Liver (tissue), 8 donors: ENCODE measurements at regions not wholly inside any gene's neighbourhood (a gene's known extent, or its start where the extent isn't known, plus 50 kb on each side); places are given as distances from the start of the nearest gene placed in this dataset.
"Not testable (repeated sequence)": the region's sequence is repeated elsewhere in the genome, so short reads cannot be mapped to it uniquely, and the experiment has no call there.

Experiments
- DNase-seq: peaks from one replicate; pipeline ENCODE4 v3.0.0-alpha.2; 2017; ENCODE audit warnings: low spot score
- H3K27ac ChIP-seq, 2 donors: one replicate each; pipeline ENCODE4 v1.7.0; 2013; ENCODE audit warnings: inconsistent platforms in 2 of 2, low read length in 2 of 2, control low read depth in 1 of 2, low read depth in 1 of 2, mild to moderate bottlenecking in 1 of 2
- H3K27me3 ChIP-seq, 4 donors: one replicate each; pipeline versions ENCODE4 v1.6.1 to v1.7.0; 2013; ENCODE audit warnings: low read length in 3 of 4, inconsistent platforms in 1 of 4, mild to moderate bottlenecking in 1 of 4, moderate library complexity in 1 of 4; ENCODE audit not compliant: control insufficient read depth in 4 of 4, insufficient read depth in 4 of 4
- H3K36me3 ChIP-seq, 4 donors: one replicate each; pipeline versions ENCODE4 v1.6.1 to v1.7.0; 2013; ENCODE audit warnings: low read length in 3 of 4, mild to moderate bottlenecking in 3 of 4, low read depth in 1 of 4, moderate library complexity in 1 of 4; ENCODE audit not compliant: control insufficient read depth in 4 of 4, insufficient read depth in 3 of 4
- H3K4me1 ChIP-seq, 4 donors: one replicate each; pipeline versions ENCODE4 v1.6.1 to v1.7.0; 2013; ENCODE audit warnings: low read length in 3 of 4, mild to moderate bottlenecking in 3 of 4, moderate library complexity in 1 of 4; ENCODE audit not compliant: control insufficient read depth in 4 of 4, insufficient read depth in 4 of 4
- H3K4me3 ChIP-seq, 3 donors: one replicate each; pipeline versions ENCODE4 v1.6.1 to v1.7.0; 2013; ENCODE audit warnings: low read length in 3 of 3, control low read depth in 1 of 3, low read depth in 1 of 3, mild to moderate bottlenecking in 1 of 3
- H3K9ac ChIP-seq, 2 donors: one replicate each; pipeline ENCODE4 v1.7.0; 2013; ENCODE audit warnings: low read length in 2 of 2, mild to moderate bottlenecking in 2 of 2, moderate library complexity in 2 of 2, control low read depth in 1 of 2, low read depth in 1 of 2
- H3K9me3 ChIP-seq, 4 donors: one replicate each; pipeline versions ENCODE4 v1.6.1 to v1.7.0; 2013; ENCODE audit warnings: low read length in 3 of 4; ENCODE audit not compliant: control insufficient read depth in 4 of 4
- EGR1 ChIP-seq, 2 donors: IDR thresholded peaks; 2 replicates each; pipeline ENCODE4 v1.6.1; 2016 to 2018; ENCODE audit warnings: antibody characterized with exemption in 2 of 2, low read depth in 2 of 2
- FOXA1 ChIP-seq: IDR thresholded peaks from 2 replicates; pipeline ENCODE4 v1.6.1; 2016; ENCODE audit warnings: antibody characterized with exemption
- FOXA2 ChIP-seq: IDR thresholded peaks from 2 replicates; pipeline ENCODE4 v1.6.1; 2016; ENCODE audit warnings: antibody characterized with exemption
- GABPA ChIP-seq, 2 donors: IDR thresholded peaks in 1 of 2; conservative IDR thresholded peaks in 1 of 2; 2 replicates each; pipeline ENCODE4 v1.6.1; 2016; ENCODE audit warnings: antibody characterized with exemption in 2 of 2, mild to moderate bottlenecking in 1 of 2, moderate library complexity in 1 of 2
- HNF4A ChIP-seq, 2 donors: conservative IDR thresholded peaks; 2 replicates each; pipeline ENCODE4 v1.6.1; 2016; ENCODE audit warnings: antibody characterized with exemption in 2 of 2, mild to moderate bottlenecking in 2 of 2
- HNF4G ChIP-seq: IDR thresholded peaks from 2 replicates; pipeline ENCODE4 v1.6.1; 2016; ENCODE audit warnings: antibody characterized with exemption
- JUND ChIP-seq, 2 donors: IDR thresholded peaks; 2 replicates each; pipeline ENCODE4 v1.6.1; 2016; ENCODE audit warnings: antibody characterized with exemption in 2 of 2
- NR2F2 ChIP-seq: IDR thresholded peaks from 2 replicates; pipeline ENCODE4 v1.6.1; 2016; ENCODE audit warnings: antibody characterized with exemption
- RAD21 ChIP-seq, 2 donors: IDR thresholded peaks; 2 replicates each; pipeline ENCODE4 v1.6.1; 2016; ENCODE audit warnings: antibody characterized with exemption in 2 of 2, mild to moderate bottlenecking in 2 of 2
- RXRA ChIP-seq, 2 donors: IDR thresholded peaks; 2 replicates each; pipeline ENCODE4 v1.6.1; 2017 to 2018; ENCODE audit warnings: antibody characterized with exemption in 2 of 2, mild to moderate bottlenecking in 1 of 2
- SP1 ChIP-seq: IDR thresholded peaks from 2 replicates; pipeline ENCODE4 v1.6.1; 2018; ENCODE audit warnings: antibody characterized with exemption, mild to moderate bottlenecking
- TAF1 ChIP-seq: conservative IDR thresholded peaks from 2 replicates; pipeline ENCODE4 v1.6.1; 2016; ENCODE audit warnings: antibody characterized with exemption, mild to moderate bottlenecking
- YY1 ChIP-seq: IDR thresholded peaks from 2 replicates; pipeline ENCODE4 v1.6.1; 2016; ENCODE audit warnings: antibody characterized with exemption, mild to moderate bottlenecking
- whole genome bisulfite sequencing: extraction: QIAGEN DNeasy Blood & Tissue Kit; methylation state at CpG from one replicate; pipeline ENCODE4 v1.1.7; 2013; 5-methylcytosine and 5-hydroxymethylcytosine counted together
- TF ChIP-seq, protein P1 (sequence below): IDR thresholded peaks from 2 replicates; pipeline ENCODE4 v1.6.1; 2016; ENCODE audit warnings: antibody characterized with exemption
- TF ChIP-seq, protein P2 (sequence below): IDR thresholded peaks from 2 replicates; pipeline ENCODE4 v1.6.1; 2016; ENCODE audit warnings: antibody characterized with exemption, mild to moderate bottlenecking
- TF ChIP-seq, protein P3 (sequence below): fragments of 150-350 bp; IDR thresholded peaks from 2 replicates; pipeline ENCODE4 v1.5.1; 2017; ENCODE audit warnings: improper control_type of control experiment, low read depth, low read length; ENCODE audit not compliant: missing input control
- TF ChIP-seq, protein P4 (sequence below): IDR thresholded peaks from 2 replicates; pipeline ENCODE4 v1.6.1; 2016; ENCODE audit warnings: antibody characterized with exemption
- TF ChIP-seq, protein P5 (sequence below): IDR thresholded peaks from 2 replicates; pipeline ENCODE4 v1.6.1; 2016; ENCODE audit warnings: antibody characterized with exemption
- donor health status: healthy.
- donor health status: healthy.
- donor health status: healthy.
- donor health status: healthy.
- donor health status: healthy.

DNA sequence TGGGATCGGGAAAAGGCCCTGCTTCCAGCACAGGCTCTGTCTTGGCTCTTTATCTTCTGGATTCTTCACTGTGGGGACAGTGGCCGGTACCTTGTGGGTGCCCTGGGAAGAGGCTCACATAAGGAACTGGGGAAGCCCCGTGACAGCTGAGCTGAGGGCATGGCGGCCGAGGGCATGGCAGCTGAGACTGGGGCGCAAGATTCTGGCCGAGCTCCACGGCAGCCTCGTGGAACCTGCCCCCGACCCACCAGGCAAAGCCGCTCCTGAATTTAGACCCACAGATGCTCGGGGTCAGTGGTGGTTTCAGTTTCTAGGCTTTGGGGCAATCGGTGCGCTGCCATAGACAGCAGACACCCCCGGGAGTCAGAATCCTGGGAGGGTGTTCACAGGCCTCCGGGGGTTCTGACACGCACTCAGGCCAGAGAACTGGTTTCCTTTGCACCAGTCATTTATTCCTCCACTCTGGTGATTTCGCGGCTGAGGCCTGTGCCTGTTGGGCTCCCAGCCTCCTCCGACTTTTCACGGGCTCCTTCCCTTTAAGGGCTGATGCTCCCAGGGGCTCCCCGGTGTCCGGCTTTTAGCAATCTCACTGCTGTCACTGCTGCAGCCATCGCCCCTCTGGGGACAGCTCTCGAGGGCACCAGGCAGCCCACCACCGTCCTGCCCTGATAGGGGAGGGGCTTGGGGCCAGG, 117.6 kb downstream of the TEX29 start:
- DNase-seq: no peak
- Histone ChIP-seq H3K4me1 (no peaks in the 10 kb centered on the region), H3K27ac (no peak overlapping the region), H3K27me3 (no peaks in the 10 kb centered on the region), H3K9me3 (peaks cover 0 to 5% (median under 1%) of the 10 kb centered on the region in 4 donors), H3K4me3 (no peak overlapping the region), H3K36me3 (no peaks in the 10 kb centered on the region), H3K9ac (no peak overlapping the region)
- TF ChIP-seq YY1 (no peak), TAF1 (no peak), HNF4G (no peak), HNF4A (conservative IDR thresholded peaks at IDR 0.05) (no peak), GABPA (IDR thresholded peaks at IDR 0.05 in 1 of 2, conservative IDR thresholded peaks at IDR 0.05 in 1 of 2) (no peak), FOXA1 (no peak), NR2F2 (no peak), RAD21 (IDR thresholded peaks at IDR 0.05) (no peak), JUND (IDR thresholded peaks at IDR 0.05) (no peak), RXRA (IDR thresholded peaks at IDR 0.05) (no peak), FOXA2 (no peak), SP1 (no peak), EGR1 (IDR thresholded peaks at IDR 0.05; ENCODE audit: low read depth in 2 of 2) (no peak)
- TF ChIP-seq, protein P1, sequence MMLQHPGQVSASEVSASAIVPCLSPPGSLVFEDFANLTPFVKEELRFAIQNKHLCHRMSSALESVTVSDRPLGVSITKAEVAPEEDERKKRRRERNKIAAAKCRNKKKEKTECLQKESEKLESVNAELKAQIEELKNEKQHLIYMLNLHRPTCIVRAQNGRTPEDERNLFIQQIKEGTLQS: no peak
- TF ChIP-seq, protein P2, sequence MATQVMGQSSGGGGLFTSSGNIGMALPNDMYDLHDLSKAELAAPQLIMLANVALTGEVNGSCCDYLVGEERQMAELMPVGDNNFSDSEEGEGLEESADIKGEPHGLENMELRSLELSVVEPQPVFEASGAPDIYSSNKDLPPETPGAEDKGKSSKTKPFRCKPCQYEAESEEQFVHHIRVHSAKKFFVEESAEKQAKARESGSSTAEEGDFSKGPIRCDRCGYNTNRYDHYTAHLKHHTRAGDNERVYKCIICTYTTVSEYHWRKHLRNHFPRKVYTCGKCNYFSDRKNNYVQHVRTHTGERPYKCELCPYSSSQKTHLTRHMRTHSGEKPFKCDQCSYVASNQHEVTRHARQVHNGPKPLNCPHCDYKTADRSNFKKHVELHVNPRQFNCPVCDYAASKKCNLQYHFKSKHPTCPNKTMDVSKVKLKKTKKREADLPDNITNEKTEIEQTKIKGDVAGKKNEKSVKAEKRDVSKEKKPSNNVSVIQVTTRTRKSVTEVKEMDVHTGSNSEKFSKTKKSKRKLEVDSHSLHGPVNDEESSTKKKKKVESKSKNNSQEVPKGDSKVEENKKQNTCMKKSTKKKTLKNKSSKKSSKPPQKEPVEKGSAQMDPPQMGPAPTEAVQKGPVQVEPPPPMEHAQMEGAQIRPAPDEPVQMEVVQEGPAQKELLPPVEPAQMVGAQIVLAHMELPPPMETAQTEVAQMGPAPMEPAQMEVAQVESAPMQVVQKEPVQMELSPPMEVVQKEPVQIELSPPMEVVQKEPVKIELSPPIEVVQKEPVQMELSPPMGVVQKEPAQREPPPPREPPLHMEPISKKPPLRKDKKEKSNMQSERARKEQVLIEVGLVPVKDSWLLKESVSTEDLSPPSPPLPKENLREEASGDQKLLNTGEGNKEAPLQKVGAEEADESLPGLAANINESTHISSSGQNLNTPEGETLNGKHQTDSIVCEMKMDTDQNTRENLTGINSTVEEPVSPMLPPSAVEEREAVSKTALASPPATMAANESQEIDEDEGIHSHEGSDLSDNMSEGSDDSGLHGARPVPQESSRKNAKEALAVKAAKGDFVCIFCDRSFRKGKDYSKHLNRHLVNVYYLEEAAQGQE: no peak
- TF ChIP-seq, protein P3, sequence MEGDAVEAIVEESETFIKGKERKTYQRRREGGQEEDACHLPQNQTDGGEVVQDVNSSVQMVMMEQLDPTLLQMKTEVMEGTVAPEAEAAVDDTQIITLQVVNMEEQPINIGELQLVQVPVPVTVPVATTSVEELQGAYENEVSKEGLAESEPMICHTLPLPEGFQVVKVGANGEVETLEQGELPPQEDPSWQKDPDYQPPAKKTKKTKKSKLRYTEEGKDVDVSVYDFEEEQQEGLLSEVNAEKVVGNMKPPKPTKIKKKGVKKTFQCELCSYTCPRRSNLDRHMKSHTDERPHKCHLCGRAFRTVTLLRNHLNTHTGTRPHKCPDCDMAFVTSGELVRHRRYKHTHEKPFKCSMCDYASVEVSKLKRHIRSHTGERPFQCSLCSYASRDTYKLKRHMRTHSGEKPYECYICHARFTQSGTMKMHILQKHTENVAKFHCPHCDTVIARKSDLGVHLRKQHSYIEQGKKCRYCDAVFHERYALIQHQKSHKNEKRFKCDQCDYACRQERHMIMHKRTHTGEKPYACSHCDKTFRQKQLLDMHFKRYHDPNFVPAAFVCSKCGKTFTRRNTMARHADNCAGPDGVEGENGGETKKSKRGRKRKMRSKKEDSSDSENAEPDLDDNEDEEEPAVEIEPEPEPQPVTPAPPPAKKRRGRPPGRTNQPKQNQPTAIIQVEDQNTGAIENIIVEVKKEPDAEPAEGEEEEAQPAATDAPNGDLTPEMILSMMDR: no peak
- TF ChIP-seq, protein P4, sequence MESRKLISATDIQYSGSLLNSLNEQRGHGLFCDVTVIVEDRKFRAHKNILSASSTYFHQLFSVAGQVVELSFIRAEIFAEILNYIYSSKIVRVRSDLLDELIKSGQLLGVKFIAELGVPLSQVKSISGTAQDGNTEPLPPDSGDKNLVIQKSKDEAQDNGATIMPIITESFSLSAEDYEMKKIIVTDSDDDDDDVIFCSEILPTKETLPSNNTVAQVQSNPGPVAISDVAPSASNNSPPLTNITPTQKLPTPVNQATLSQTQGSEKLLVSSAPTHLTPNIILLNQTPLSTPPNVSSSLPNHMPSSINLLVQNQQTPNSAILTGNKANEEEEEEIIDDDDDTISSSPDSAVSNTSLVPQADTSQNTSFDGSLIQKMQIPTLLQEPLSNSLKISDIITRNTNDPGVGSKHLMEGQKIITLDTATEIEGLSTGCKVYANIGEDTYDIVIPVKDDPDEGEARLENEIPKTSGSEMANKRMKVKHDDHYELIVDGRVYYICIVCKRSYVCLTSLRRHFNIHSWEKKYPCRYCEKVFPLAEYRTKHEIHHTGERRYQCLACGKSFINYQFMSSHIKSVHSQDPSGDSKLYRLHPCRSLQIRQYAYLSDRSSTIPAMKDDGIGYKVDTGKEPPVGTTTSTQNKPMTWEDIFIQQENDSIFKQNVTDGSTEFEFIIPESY: no peak
- TF ChIP-seq, protein P5, sequence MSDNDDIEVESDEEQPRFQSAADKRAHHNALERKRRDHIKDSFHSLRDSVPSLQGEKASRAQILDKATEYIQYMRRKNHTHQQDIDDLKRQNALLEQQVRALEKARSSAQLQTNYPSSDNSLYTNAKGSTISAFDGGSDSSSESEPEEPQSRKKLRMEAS: no peak
- 87% methylated on average over 26 of the region's 26 CpGs for WGBS

DNA sequence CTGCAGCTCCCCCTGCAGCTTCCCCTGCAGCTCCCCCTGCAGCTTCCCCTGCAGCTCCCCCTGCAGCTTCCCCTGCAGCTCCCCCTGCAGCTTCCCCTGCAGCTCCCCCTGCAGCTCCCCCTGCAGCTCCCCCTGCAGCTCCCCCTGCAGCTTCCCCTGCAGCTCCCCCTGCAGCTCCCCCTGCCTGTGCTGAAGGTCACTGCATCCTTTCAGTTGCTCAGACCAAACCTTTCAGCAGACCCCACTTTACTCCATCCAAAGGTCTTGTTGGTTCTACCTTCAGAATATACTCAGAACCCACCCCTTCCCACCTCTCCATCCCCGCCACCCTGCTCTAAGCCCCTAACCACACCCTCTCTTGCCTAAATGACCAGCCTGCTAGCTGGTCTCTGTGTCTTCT, 120.0 kb downstream of the TEX29 start:
- H3K27ac ChIP-seq, H3K4me3 ChIP-seq, H3K9ac ChIP-seq, H3K27me3 ChIP-seq, H3K4me1 ChIP-seq, H3K36me3 ChIP-seq, DNase-seq, H3K9me3 ChIP-seq: not testable (repeated sequence)
- 50% methylated on average over 1 of the region's 1 CpG for WGBS
